Mesendoderm (in vitro differentiated cells): ENCODE measurements at regions not wholly inside any gene's neighbourhood (a gene's known extent, or its start where the extent isn't known, plus 50 kb on each side); places are given as distances from the start of the nearest gene placed in this dataset.
A peak's percentile ranks its signal among the peaks of the same experiment; 100 is the strongest.

ENCODE experiments used
- DNase-seq: peaks from one replicate; pipeline ENCODE4 v3.0.0; 2013
- H2AK5ac ChIP-seq: 2 replicates; pipeline ENCODE4 v1.6.1; 2013; ENCODE audit warnings: low read length, inconsistent platforms
- H2BK120ac ChIP-seq: 2 replicates; pipeline ENCODE4 v1.6.1; 2013; ENCODE audit warnings: low read depth, mild to moderate bottlenecking, low read length, moderate library complexity, mixed read lengths
- H2BK15ac ChIP-seq: replicated peaks from 2 replicates; pipeline ENCODE4 v1.6.1; 2013; ENCODE audit warnings: low read depth, mild to moderate bottlenecking, moderate library complexity
- H2BK5ac ChIP-seq: 2 replicates; pipeline ENCODE4 v1.6.1; 2013; ENCODE audit warnings: low read length, inconsistent platforms
- H3K18ac ChIP-seq: 2 replicates; pipeline ENCODE4 v1.6.1; 2013; ENCODE audit warnings: mild to moderate bottlenecking, low read length, mixed read lengths
- H3K23ac ChIP-seq: one replicate; pipeline ENCODE4 v1.6.1; 2013; ENCODE audit warnings: low read length
- H3K27ac ChIP-seq: 2 replicates; pipeline ENCODE4 v1.5.1; 2013; ENCODE audit warnings: low read depth, mild to moderate bottlenecking, inconsistent platforms, low read length, moderate library complexity
- H3K27me3 ChIP-seq: 2 replicates; pipeline ENCODE4 v1.6.1; 2013; ENCODE audit warnings: low read length, control low read depth, mild to moderate bottlenecking, inconsistent platforms; ENCODE audit not compliant: insufficient read depth, poor library complexity
- H3K36me3 ChIP-seq: 2 replicates; pipeline ENCODE4 v1.6.1; 2013; ENCODE audit warnings: low read length, inconsistent platforms; ENCODE audit not compliant: control insufficient read depth, insufficient read depth
- H3K4ac ChIP-seq: one replicate; pipeline ENCODE4 v1.6.1; 2013; ENCODE audit warnings: low read depth, mild to moderate bottlenecking, low read length, moderate library complexity
- H3K4me1 ChIP-seq: 2 replicates; pipeline ENCODE4 v1.6.1; 2013; ENCODE audit warnings: low read depth, low read length, inconsistent platforms; ENCODE audit not compliant: control insufficient read depth
- H3K4me2 ChIP-seq: 2 replicates; pipeline ENCODE4 v1.6.1; 2013; ENCODE audit warnings: low read length
- H3K4me3 ChIP-seq: 2 replicates; pipeline ENCODE4 v1.5.1; 2013; ENCODE audit warnings: mild to moderate bottlenecking, low read length
- H3K56ac ChIP-seq: one replicate; pipeline ENCODE4 v1.6.1; 2013; ENCODE audit warnings: low read length
- H3K79me1 ChIP-seq: 2 replicates; pipeline ENCODE4 v1.6.1; 2013; ENCODE audit warnings: low read length, inconsistent platforms
- H3K79me2 ChIP-seq: 2 replicates; pipeline ENCODE4 v1.6.1; 2013; ENCODE audit warnings: mild to moderate bottlenecking, low read length; ENCODE audit not compliant: control insufficient read depth, insufficient read depth
- H3K9ac ChIP-seq: 2 replicates; pipeline ENCODE4 v1.6.1; 2013; ENCODE audit warnings: low read length, inconsistent platforms
- H4K5ac ChIP-seq: one replicate; pipeline ENCODE4 v1.6.1; 2013; ENCODE audit warnings: low read length
- H4K8ac ChIP-seq: one replicate; pipeline ENCODE4 v1.6.1; 2013; ENCODE audit warnings: low read depth, mild to moderate bottlenecking, control low read depth, low read length, moderate library complexity
- WGBS: extraction: QIAGEN DNeasy Blood & Tissue Kit; methylation state at CpG from one replicate; pipeline ENCODE4 v1.1.7; 2013; ENCODE audit warnings: low lambda C conversion rate, missing lambda C conversion rate; ENCODE audit not compliant: insufficient coverage; ENCODE audit errors: extremely low coverage; 5-methylcytosine and 5-hydroxymethylcytosine counted together

DNA sequence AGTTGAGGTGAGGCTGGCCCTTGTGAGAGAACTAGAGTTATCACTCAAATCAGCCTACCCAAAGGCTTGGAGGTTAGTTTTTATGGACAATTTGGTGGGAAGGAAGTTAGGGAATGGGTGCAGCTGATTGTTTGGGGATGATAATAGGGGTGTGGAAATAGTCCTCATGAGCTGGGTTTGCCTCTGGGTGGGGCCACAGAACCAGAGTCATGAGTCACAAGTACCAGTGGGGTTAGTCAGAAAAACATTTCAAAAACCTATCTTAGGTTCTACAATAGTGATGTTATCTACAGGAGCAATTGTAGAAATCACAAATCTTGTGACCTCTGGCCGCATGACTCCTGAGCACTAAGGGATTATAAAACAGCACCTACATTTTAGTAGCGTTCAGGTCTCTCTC, 630.1 kb upstream of the PIK3C3 start:
- no CpG with 5 or more reads among the region's 2 CpGs for WGBS
- H3K79me1 ChIP-seq: no peaks in the 10 kb centered on the region
- no peak overlapping the region for H3K23ac ChIP-seq
- no peak overlapping the region for H2BK5ac ChIP-seq
- no peak overlapping the region for H2AK5ac ChIP-seq
- no peaks in the 10 kb centered on the region for H3K36me3 ChIP-seq
- H3K9ac ChIP-seq: no peak overlapping the region
- no peak overlapping the region for H3K4ac ChIP-seq
- no peak overlapping the region for H3K4me2 ChIP-seq
- H3K4me3 ChIP-seq: no peak overlapping the region
- no peaks in the 10 kb centered on the region for H3K27me3 ChIP-seq
- H2BK120ac ChIP-seq: no peak overlapping the region
- H3K56ac ChIP-seq: no peak overlapping the region
- no peak overlapping the region for H2BK15ac ChIP-seq
- H4K5ac ChIP-seq: no peak overlapping the region
- DNase-seq: no peak
- no peak overlapping the region for H4K8ac ChIP-seq
- no peaks in the 10 kb centered on the region for H3K79me2 ChIP-seq
- no peak overlapping the region for H3K18ac ChIP-seq
- no peaks in the 10 kb centered on the region for H3K4me1 ChIP-seq
- H3K27ac ChIP-seq: no peak overlapping the region

- Histone ChIP-seq H3K9ac (no peak overlapping the region), H3K23ac (no peak overlapping the region), H4K8ac (no peak overlapping the region), H3K36me3 (no peaks in the 10 kb centered on the region), H3K18ac (no peak overlapping the region), H3K27me3 (no peaks in the 10 kb centered on the region), H3K4me2 (no peak overlapping the region), H3K79me2 (no peaks in the 10 kb centered on the region), H2BK5ac (no peak overlapping the region), H3K27ac (no peak overlapping the region), H2BK15ac (no peak overlapping the region), H3K4ac (no peak overlapping the region), H4K5ac (no peak overlapping the region), H2BK120ac (no peak overlapping the region), H3K56ac (no peak overlapping the region), H3K4me1 (no peaks in the 10 kb centered on the region), H3K79me1 (no peaks in the 10 kb centered on the region), H3K4me3 (no peak overlapping the region), H2AK5ac (no peak overlapping the region)
- no CpG with 5 or more reads among the region's 2 CpGs for WGBS
- no peak for DNase-seq
These were observed 630.8 kb upstream of the PIK3C3 start for GRCh38 chr18:41324020-41324791.

GRCh38 chr18:41323044-41323443, 632.0 kb upstream of the PIK3C3 start:
- Histone ChIP-seq H3K79me2 (no peaks in the 10 kb centered on the region), H4K5ac (no peak overlapping the region), H3K27me3 (no peaks in the 10 kb centered on the region), H3K18ac (no peak overlapping the region), H2BK15ac (no peak overlapping the region), H3K4me2 (no peak overlapping the region), H3K56ac (no peak overlapping the region), H3K4me1 (no peaks in the 10 kb centered on the region), H3K4me3 (no peak overlapping the region), H4K8ac (no peak overlapping the region), H3K27ac (no peak overlapping the region), H3K9ac (no peak overlapping the region), H2BK5ac (no peak overlapping the region), H2BK120ac (no peak overlapping the region), H3K4ac (no peak overlapping the region), H3K79me1 (no peaks in the 10 kb centered on the region), H2AK5ac (no peak overlapping the region), H3K23ac (no peak overlapping the region), H3K36me3 (no peaks in the 10 kb centered on the region)
- no peak for DNase-seq

GRCh38 chr18:41320100-41320499, 634.9 kb upstream of the PIK3C3 start:
- no peak overlapping the region for H3K4ac ChIP-seq
- H3K56ac ChIP-seq: no peak overlapping the region
- no peak overlapping the region for H4K8ac ChIP-seq
- no peaks in the 10 kb centered on the region for H3K27me3 ChIP-seq
- DNase-seq: peak; percentile 26
- H3K27ac ChIP-seq: no peak overlapping the region
- no peak overlapping the region for H2BK5ac ChIP-seq
- no peak overlapping the region for H3K9ac ChIP-seq
- H3K23ac ChIP-seq: no peak overlapping the region
- H2AK5ac ChIP-seq: no peak overlapping the region
- no peak overlapping the region for H2BK15ac ChIP-seq
- H3K79me1 ChIP-seq: no peaks in the 10 kb centered on the region
- no peak overlapping the region for H3K4me2 ChIP-seq
- no peak overlapping the region for H4K5ac ChIP-seq
- H3K4me1 ChIP-seq: no peaks in the 10 kb centered on the region
- no peak overlapping the region for H3K18ac ChIP-seq
- H3K36me3 ChIP-seq: no peaks in the 10 kb centered on the region
- H2BK120ac ChIP-seq: no peak overlapping the region
- no peak overlapping the region for H3K4me3 ChIP-seq
- WGBS: no CpG with 5 or more reads among the region's 2 CpGs
- no peaks in the 10 kb centered on the region for H3K79me2 ChIP-seq

DNA sequence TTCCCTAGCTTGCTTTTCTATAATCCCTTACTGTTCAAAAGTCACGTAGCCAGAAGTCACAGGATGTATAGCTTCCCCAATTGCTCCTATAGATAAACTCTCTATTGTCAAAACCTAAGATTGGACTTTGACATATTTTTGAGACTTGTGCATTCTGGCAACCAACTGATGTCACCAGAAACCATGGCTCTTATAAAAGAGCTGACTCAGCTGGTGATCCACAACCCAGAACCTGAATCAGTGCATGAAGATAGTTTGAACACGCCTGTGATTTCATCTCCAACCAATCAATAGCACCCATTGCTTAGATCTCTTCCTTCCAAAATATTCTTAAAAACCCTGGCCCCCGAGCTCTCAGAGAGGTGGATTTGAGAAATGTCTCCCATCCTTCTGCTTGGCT, 639.9 kb upstream of the PIK3C3 start:
- no peak overlapping the region for H4K8ac ChIP-seq
- no peak overlapping the region for H3K4me3 ChIP-seq
- no peak overlapping the region for H3K56ac ChIP-seq
- no peak overlapping the region for H3K27ac ChIP-seq
- H2BK15ac ChIP-seq: no peak overlapping the region
- no CpG with 5 or more reads among the region's 3 CpGs for WGBS
- no peak overlapping the region for H2BK5ac ChIP-seq
- DNase-seq: no peak
- no peaks in the 10 kb centered on the region for H3K36me3 ChIP-seq
- H3K4me1 ChIP-seq: no peaks in the 10 kb centered on the region
- H3K27me3 ChIP-seq: no peaks in the 10 kb centered on the region
- H3K9ac ChIP-seq: no peak overlapping the region
- no peaks in the 10 kb centered on the region for H3K79me2 ChIP-seq
- H3K23ac ChIP-seq: no peak overlapping the region
- H2AK5ac ChIP-seq: no peak overlapping the region
- H3K79me1 ChIP-seq: no peaks in the 10 kb centered on the region
- H2BK120ac ChIP-seq: peak overlapping the region; percentile 12
- no peak overlapping the region for H3K4ac ChIP-seq
- no peak overlapping the region for H4K5ac ChIP-seq
- no peak overlapping the region for H3K18ac ChIP-seq
- H3K4me2 ChIP-seq: no peak overlapping the region
